NOMO-1 treated with DMSO at 0.1 percent for 48 hours (cell line): ENCODE measurements at regions not wholly inside any gene's neighbourhood (a gene's known extent, or its start where the extent isn't known, plus 50 kb on each side); places are given as distances from the start of the nearest gene placed in this dataset.

ENCODE experiments used
- DNase-seq: peaks from one replicate; lab custom pipeline; 2025; ENCODE audit not compliant: unreplicated experiment; lab: John Stamatoyannopoulos, UW

GRCh38 chr2:16466133-16466820, 199.4 kb downstream of the CYRIA start:
- no peak for DNase-seq

GRCh38 chr2:16464641-16465040, 201.0 kb downstream of the CYRIA start:
- no peak for DNase-seq

- DNase-seq = no peak
These were observed 202.7 kb downstream of the CYRIA start for GRCh38 chr2:16462958-16463357.

- no peak for DNase-seq
These were observed 204.0 kb downstream of the CYRIA start for GRCh38 chr2:16461672-16462071.

- no peak for DNase-seq
These were observed 206.0 kb downstream of the CYRIA start for GRCh38 chr2:16459606-16460005.

- no peak for DNase-seq
These were observed 211.0 kb downstream of the CYRIA start for GRCh38 chr2:16454621-16455020.

GRCh38 chr2:16452123-16452522, 213.5 kb downstream of the CYRIA start:
- no peak for DNase-seq

- no peak for DNase-seq
These were observed 218.9 kb downstream of the CYRIA start for GRCh38 chr2:16446706-16447105.

- no peak for DNase-seq
These were observed 222.7 kb downstream of the CYRIA start for GRCh38 chr2:16442971-16443370.

GRCh38 chr2:16441431-16441830, 224.2 kb downstream of the CYRIA start:
- no peak for DNase-seq

GRCh38 chr2:16440898-16441297, 224.7 kb downstream of the CYRIA start:
- DNase-seq = no peak

GRCh38 chr2:16438613-16439321, 226.9 kb downstream of the CYRIA start:
- no peak for DNase-seq

- DNase-seq = no peak
These were observed 228.4 kb downstream of the CYRIA start for GRCh38 chr2:16437189-16437588.

- no peak for DNase-seq
These were observed 231.2 kb downstream of the CYRIA start for GRCh38 chr2:16434393-16434792.

GRCh38 chr2:16430846-16431245, 234.8 kb downstream of the CYRIA start:
- no peak for DNase-seq

GRCh38 chr2:16429431-16430145, 236.0 kb downstream of the CYRIA start:
- no peak for DNase-seq

- no peak for DNase-seq
These were observed 236.6 kb downstream of the CYRIA start for GRCh38 chr2:16429002-16429401.

- no peak for DNase-seq
These were observed 239.9 kb downstream of the CYRIA start for GRCh38 chr2:16425462-16426336.

GRCh38 chr2:16420421-16420820, 245.2 kb downstream of the CYRIA start:
- no peak for DNase-seq

GRCh38 chr2:16417726-16418125, 247.9 kb downstream of the CYRIA start:
- DNase-seq = no peak

- DNase-seq = no peak
These were observed 249.0 kb downstream of the CYRIA start for GRCh38 chr2:16416651-16417050.
